ENCODE measurements at regions not wholly inside any gene's neighbourhood (a gene's known extent, or its start where the extent isn't known, plus 50 kb on each side); places are given as distances from the start of the nearest gene placed in this dataset.

DNA sequence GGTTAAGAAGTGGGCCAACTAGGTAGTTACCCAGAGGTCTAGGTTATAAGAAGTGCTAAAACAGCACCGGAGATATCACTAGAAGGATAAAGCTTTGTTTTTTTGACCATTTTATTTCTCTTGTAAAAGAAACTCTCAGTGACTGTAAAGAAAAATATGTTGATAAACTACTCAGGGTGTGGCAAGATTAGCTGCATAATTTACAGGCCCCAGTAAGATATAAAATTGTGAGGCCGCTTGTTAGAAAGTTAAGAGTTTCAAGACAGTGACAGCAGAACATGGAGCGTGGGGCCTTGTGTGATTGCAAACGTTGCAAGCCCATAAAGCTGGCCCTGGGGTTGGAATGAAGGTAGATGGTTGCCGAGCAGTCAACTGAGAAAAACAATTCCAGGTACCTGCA is 263.7 kb upstream of the EEF2KMT start:
- H3K4me1 ChIP-seq (ENCODE audit: control insufficient read depth in 2 of 2, insufficient read depth in 2 of 2, low read length in 1 of 2) = peaks cover 0 to 3% of the 10 kb centered on the region in 2 donors
- 66 to 70% methylated on average over 5 of the region's 5 CpGs for WGBS, 2 donors
- H3K27ac ChIP-seq (ENCODE audit: low read depth in 2 of 2, low read length in 1 of 2) = no peak overlapping the region

DNA sequence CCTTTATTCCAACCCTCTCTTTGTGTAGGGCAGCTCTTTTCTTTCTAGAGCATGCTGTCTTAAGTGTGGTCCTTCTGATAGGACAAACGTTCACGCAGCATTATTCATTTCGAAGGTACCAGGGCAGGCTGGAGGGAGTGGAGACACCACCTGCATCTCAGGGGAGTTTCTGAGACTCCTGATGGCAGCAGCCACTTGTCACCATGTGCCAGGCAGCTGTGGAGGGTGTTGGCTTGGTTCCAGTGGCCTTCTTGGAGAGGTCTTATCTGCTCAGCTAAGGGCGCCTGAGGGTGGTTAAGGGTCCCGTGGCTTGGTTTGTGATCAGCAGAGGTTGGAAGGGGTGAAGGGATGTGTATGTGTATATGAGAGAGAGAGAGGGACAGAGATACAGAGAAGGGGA is 257.1 kb upstream of the EEF2KMT start:
- WGBS, 2 donors = 82 to 87% methylated on average over 5 of the region's 5 CpGs

More for the DNA sequence above, 263.7 kb upstream of the EEF2KMT start:
- H3K36me3 ChIP-seq (ENCODE audit: control insufficient read depth in 2 of 2, insufficient read depth in 2 of 2, low read length in 1 of 2) = no peaks in the 10 kb centered on the region
- H3K27me3 ChIP-seq (ENCODE audit: control insufficient read depth in 1 of 2, insufficient read depth in 2 of 2, low read length in 2 of 2) = no peaks in the 10 kb centered on the region
- H3K4me3 ChIP-seq (ENCODE audit: low read depth in 1 of 2, low read length in 2 of 2) = no peak overlapping the region
- no peaks in the 10 kb centered on the region for H3K9me3 ChIP-seq (ENCODE audit: control insufficient read depth in 2 of 2, insufficient read depth in 1 of 2, low read depth in 1 of 2, low read length in 1 of 2)

DNA sequence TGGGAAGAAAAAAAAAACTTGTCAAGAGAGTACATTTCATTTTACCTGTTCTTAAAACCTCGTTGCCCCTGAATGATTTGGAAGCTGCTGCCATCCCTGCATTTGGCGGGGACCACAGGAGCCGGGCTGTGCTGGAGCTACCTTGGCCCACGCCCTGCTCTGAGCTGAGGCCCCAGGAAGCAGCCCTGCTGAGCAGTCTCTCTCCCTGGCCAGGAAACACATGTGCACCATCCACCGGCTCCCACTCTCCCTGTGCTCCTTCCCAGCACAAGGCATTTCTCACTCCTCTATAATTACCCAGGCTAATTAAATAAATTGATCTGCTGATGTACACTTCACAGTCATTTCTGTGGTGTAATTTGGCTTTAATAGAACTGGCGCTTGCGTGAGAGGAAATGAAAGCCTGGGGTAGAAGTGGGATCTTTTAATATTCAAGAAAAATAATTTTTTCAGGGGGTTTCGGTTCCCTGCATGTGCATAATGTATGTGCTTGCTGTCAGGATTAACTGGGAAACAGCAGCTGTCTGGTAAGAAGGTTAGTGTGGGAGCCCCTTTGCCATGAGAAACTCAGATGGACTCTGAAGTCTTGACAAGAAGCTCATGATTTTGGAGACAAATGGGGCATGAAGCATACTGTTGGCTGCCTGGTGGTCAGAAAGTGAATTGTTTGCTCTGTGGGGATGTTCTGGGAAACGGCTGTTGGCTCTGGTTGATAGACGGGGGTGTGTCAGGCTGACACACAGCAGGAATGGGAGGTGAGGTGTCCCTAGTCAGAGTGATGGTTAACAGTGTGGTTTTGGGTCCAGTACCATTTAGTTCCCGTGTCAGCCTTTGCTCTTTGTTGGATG is 252.3 kb upstream of the EEF2KMT start:
- Histone ChIP-seq H3K9me3 (ENCODE audit: control insufficient read depth in 2 of 2, insufficient read depth in 1 of 2, low read depth in 1 of 2, low read length in 1 of 2) (peaks cover 0 to 4% of the 10 kb centered on the region in 2 donors), H3K27me3 (ENCODE audit: control insufficient read depth in 1 of 2, insufficient read depth in 2 of 2, low read length in 2 of 2) (peaks cover 0 to 2% of the 10 kb centered on the region in 2 donors), H3K36me3 (ENCODE audit: control insufficient read depth in 2 of 2, insufficient read depth in 2 of 2, low read length in 1 of 2) (no peaks in the 10 kb centered on the region), H3K4me3 (ENCODE audit: low read depth in 1 of 2, low read length in 2 of 2) (no peak overlapping the region), H3K4me1 (ENCODE audit: control insufficient read depth in 2 of 2, insufficient read depth in 2 of 2, low read length in 1 of 2) (no peaks in the 10 kb centered on the region), H3K27ac (ENCODE audit: low read depth in 2 of 2, low read length in 1 of 2) (no peak overlapping the region)
- WGBS, 2 donors = 43 to 51% methylated on average over 11 of the region's 11 CpGs

More for the DNA sequence above, 257.1 kb upstream of the EEF2KMT start:
- H3K4me1 ChIP-seq (ENCODE audit: control insufficient read depth in 2 of 2, insufficient read depth in 2 of 2, low read length in 1 of 2) = no peaks in the 10 kb centered on the region
- H3K36me3 ChIP-seq (ENCODE audit: control insufficient read depth in 2 of 2, insufficient read depth in 2 of 2, low read length in 1 of 2) = no peaks in the 10 kb centered on the region
- H3K27me3 ChIP-seq (ENCODE audit: control insufficient read depth in 1 of 2, insufficient read depth in 2 of 2, low read length in 2 of 2) = no peaks in the 10 kb centered on the region
- no peak overlapping the region for H3K27ac ChIP-seq (ENCODE audit: low read depth in 2 of 2, low read length in 1 of 2)
- no peaks in the 10 kb centered on the region for H3K9me3 ChIP-seq (ENCODE audit: control insufficient read depth in 2 of 2, insufficient read depth in 1 of 2, low read depth in 1 of 2, low read length in 1 of 2)
- H3K4me3 ChIP-seq (ENCODE audit: low read depth in 1 of 2, low read length in 2 of 2) = no peak overlapping the region

DNA sequence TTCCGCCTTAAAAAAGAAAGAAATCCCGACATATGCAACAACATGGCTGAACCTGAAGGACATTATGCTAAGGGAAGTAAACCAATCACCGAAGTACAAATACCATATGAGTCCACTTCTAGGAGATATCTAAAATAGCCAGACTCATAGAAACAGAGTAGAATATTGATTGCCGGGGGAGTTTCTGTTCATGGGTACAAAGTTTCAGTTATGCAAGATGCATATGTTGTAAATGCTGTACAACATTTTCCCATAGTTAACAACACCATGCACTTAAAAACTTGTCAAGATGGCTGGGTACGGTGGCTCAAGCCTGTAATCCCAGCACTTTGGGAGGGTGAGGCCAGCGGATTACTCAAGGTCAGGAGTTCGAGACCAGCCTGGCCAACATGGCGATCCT is 251.5 kb upstream of the EEF2KMT start:
- no peak overlapping the region for H3K27ac ChIP-seq (ENCODE audit: low read depth in 2 of 2, low read length in 1 of 2)
- no peak overlapping the region for H3K4me3 ChIP-seq (ENCODE audit: low read depth in 1 of 2, low read length in 2 of 2)
- H3K9me3 ChIP-seq (ENCODE audit: control insufficient read depth in 2 of 2, insufficient read depth in 1 of 2, low read depth in 1 of 2, low read length in 1 of 2) = peaks cover 0 to 5% of the 10 kb centered on the region in 2 donors
- no peaks in the 10 kb centered on the region for H3K4me1 ChIP-seq (ENCODE audit: control insufficient read depth in 2 of 2, insufficient read depth in 2 of 2, low read length in 1 of 2)
- WGBS, 2 donors = 88 to 94% methylated on average over 8 of the region's 8 CpGs
- H3K27me3 ChIP-seq (ENCODE audit: control insufficient read depth in 1 of 2, insufficient read depth in 2 of 2, low read length in 2 of 2) = peaks cover 0 to 2% of the 10 kb centered on the region in 2 donors
- H3K36me3 ChIP-seq (ENCODE audit: control insufficient read depth in 2 of 2, insufficient read depth in 2 of 2, low read length in 1 of 2) = no peaks in the 10 kb centered on the region

DNA sequence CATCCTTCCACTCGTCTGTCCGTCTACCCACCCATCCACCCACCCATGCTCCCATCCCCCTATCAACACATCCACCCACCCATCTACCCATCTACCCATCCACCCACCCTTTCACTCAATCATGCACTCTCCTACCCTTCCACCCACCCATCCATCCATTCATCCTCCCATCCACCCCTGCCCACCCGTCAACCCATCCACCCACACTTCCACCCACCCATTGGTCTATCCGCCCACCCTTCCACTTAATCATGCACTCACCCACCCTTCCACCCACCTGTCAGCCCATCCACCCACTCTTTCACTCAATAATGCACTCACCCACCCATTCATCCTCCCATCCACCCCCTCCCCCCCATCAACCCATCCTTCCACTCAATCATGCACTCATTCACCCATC is 250.0 kb upstream of the EEF2KMT start:
- no peak overlapping the region for H3K4me3 ChIP-seq (ENCODE audit: low read depth in 1 of 2, low read length in 2 of 2)
- H3K27ac ChIP-seq (ENCODE audit: low read depth in 2 of 2, low read length in 1 of 2) = no peak overlapping the region
- WGBS, 2 donors = 90 to 94% methylated on average over 4 of the region's 4 CpGs

DNA sequence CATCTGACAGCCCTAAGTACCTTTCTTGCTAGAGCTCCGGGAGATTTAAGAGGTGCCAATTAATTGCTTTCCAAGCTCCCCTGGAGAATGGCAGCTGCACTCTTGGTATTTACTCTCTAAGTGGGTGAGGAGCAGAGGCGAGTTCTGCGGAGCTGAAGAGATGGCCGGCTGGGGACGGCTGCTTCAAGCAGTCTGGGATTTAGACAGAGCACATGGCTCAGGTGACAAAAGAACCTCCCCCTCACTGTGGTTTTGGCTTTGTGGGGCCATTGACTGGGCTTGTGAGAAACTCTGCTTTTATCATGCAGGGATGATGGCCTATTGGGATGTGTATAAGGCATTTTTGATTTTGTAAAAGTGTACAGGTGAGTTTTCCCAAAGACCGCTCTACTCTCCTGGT is 239.3 kb upstream of the EEF2KMT start:
- Histone ChIP-seq H3K27me3 (ENCODE audit: control insufficient read depth in 1 of 2, insufficient read depth in 2 of 2, low read length in 2 of 2) (no peaks in the 10 kb centered on the region), H3K36me3 (ENCODE audit: control insufficient read depth in 2 of 2, insufficient read depth in 2 of 2, low read length in 1 of 2) (no peaks in the 10 kb centered on the region), H3K27ac (ENCODE audit: low read depth in 2 of 2, low read length in 1 of 2) (no peak overlapping the region), H3K4me1 (ENCODE audit: control insufficient read depth in 2 of 2, insufficient read depth in 2 of 2, low read length in 1 of 2) (no peaks in the 10 kb centered on the region), H3K9me3 (ENCODE audit: control insufficient read depth in 2 of 2, insufficient read depth in 1 of 2, low read depth in 1 of 2, low read length in 1 of 2) (peaks cover 0 to 2% of the 10 kb centered on the region in 2 donors), H3K4me3 (ENCODE audit: low read depth in 1 of 2, low read length in 2 of 2) (no peak overlapping the region)
- WGBS, 2 donors = 37 to 48% methylated on average over 6 of the region's 6 CpGs

More for the DNA sequence above, 250.0 kb upstream of the EEF2KMT start:
- Histone ChIP-seq H3K27me3 (ENCODE audit: control insufficient read depth in 1 of 2, insufficient read depth in 2 of 2, low read length in 2 of 2) (peaks cover 0 to 2% of the 10 kb centered on the region in 2 donors), H3K36me3 (ENCODE audit: control insufficient read depth in 2 of 2, insufficient read depth in 2 of 2, low read length in 1 of 2) (no peaks in the 10 kb centered on the region), H3K9me3 (ENCODE audit: control insufficient read depth in 2 of 2, insufficient read depth in 1 of 2, low read depth in 1 of 2, low read length in 1 of 2) (peaks cover 0 to 5% of the 10 kb centered on the region in 2 donors), H3K4me1 (ENCODE audit: control insufficient read depth in 2 of 2, insufficient read depth in 2 of 2, low read length in 1 of 2) (no peaks in the 10 kb centered on the region)

DNA sequence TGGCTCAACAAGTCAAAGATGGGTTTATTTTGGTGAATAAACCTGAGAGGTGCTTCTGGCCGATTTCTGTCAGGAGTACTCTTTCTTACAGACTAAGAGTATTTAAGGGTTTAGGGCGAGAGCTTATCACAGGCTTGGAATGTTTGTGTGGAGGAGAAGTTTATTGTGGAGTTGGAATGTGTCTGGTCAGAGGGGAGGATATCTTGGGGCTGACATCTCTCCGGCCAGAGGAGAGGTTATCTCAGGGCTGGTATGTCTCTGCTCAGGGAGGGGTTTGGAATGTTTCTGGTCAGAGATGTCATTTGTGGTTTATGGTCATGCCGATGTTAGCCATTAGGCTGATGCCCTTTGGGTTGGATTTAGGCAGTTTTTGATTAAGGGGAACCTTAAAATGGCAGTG is 236.4 kb upstream of the EEF2KMT start:
- no peak overlapping the region for H3K27ac ChIP-seq (ENCODE audit: low read depth in 2 of 2, low read length in 1 of 2)
- no peaks in the 10 kb centered on the region for H3K27me3 ChIP-seq (ENCODE audit: control insufficient read depth in 1 of 2, insufficient read depth in 2 of 2, low read length in 2 of 2)
- no peaks in the 10 kb centered on the region for H3K4me1 ChIP-seq (ENCODE audit: control insufficient read depth in 2 of 2, insufficient read depth in 2 of 2, low read length in 1 of 2)
- peaks cover 0 to 2% of the 10 kb centered on the region in 2 donors for H3K9me3 ChIP-seq (ENCODE audit: control insufficient read depth in 2 of 2, insufficient read depth in 1 of 2, low read depth in 1 of 2, low read length in 1 of 2)
- 40 to 46% methylated on average over 4 of the region's 4 CpGs for WGBS, 2 donors
- H3K36me3 ChIP-seq (ENCODE audit: control insufficient read depth in 2 of 2, insufficient read depth in 2 of 2, low read length in 1 of 2) = no peaks in the 10 kb centered on the region
- H3K4me3 ChIP-seq (ENCODE audit: low read depth in 1 of 2, low read length in 2 of 2) = no peak overlapping the region

DNA sequence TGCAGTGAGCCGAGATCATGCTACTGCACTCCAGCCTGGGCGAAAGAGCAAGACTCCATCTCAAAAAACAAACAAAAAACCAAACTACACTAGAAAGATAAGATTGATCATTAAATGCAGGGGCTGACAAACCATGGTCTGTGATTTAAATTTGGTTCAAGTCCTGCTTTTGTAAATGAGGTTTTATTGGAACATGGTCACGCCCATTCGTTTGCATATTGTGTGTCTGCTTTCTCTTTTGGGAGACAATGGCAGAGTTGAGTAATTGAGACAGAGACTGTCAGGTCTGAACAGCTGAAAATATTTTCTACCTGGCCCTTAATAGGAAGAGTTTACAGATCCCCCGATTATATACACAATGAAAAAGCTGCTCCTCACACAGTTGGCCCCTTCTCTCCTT is 235.5 kb upstream of the EEF2KMT start:
- 89 to 90% methylated on average over 5 of the region's 5 CpGs for WGBS, 2 donors
- Histone ChIP-seq H3K4me1 (ENCODE audit: control insufficient read depth in 2 of 2, insufficient read depth in 2 of 2, low read length in 1 of 2) (no peaks in the 10 kb centered on the region), H3K9me3 (ENCODE audit: control insufficient read depth in 2 of 2, insufficient read depth in 1 of 2, low read depth in 1 of 2, low read length in 1 of 2) (peaks cover 0 to 2% of the 10 kb centered on the region in 2 donors), H3K4me3 (ENCODE audit: low read depth in 1 of 2, low read length in 2 of 2) (no peak overlapping the region), H3K36me3 (ENCODE audit: control insufficient read depth in 2 of 2, insufficient read depth in 2 of 2, low read length in 1 of 2) (no peaks in the 10 kb centered on the region), H3K27ac (ENCODE audit: low read depth in 2 of 2, low read length in 1 of 2) (no peak overlapping the region), H3K27me3 (ENCODE audit: control insufficient read depth in 1 of 2, insufficient read depth in 2 of 2, low read length in 2 of 2) (peaks cover 0 to 2% of the 10 kb centered on the region in 2 donors)

DNA sequence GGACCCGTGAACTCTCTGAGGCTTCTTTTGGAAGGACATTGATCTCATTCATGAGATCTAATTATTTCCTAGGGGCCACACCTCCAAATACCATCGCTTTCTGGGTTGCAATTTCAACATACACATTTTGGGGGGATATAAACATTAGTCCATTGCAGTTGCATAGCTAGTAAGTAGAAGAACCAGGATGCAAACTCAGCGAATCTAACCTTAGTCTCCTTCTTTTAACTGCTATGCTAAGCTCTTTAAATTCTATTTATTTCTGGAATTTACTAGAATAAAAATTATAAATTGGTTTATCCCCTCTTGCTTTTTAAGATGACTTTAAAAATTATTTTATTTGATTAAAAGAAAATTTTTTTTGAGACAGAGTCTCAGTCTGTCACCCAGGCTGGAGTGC is 232.5 kb upstream of the EEF2KMT start:
- WGBS, 2 donors = 86 to 87% methylated on average over 3 of the region's 3 CpGs
- no peaks in the 10 kb centered on the region for H3K36me3 ChIP-seq (ENCODE audit: control insufficient read depth in 2 of 2, insufficient read depth in 2 of 2, low read length in 1 of 2)
- peaks cover 0 to 2% of the 10 kb centered on the region in 2 donors for H3K27me3 ChIP-seq (ENCODE audit: control insufficient read depth in 1 of 2, insufficient read depth in 2 of 2, low read length in 2 of 2)
- H3K4me1 ChIP-seq (ENCODE audit: control insufficient read depth in 2 of 2, insufficient read depth in 2 of 2, low read length in 1 of 2) = no peaks in the 10 kb centered on the region
- H3K4me3 ChIP-seq (ENCODE audit: low read depth in 1 of 2, low read length in 2 of 2) = no peak overlapping the region
- no peak overlapping the region for H3K27ac ChIP-seq (ENCODE audit: low read depth in 2 of 2, low read length in 1 of 2)
- peaks cover 0 to 2% of the 10 kb centered on the region in 2 donors for H3K9me3 ChIP-seq (ENCODE audit: control insufficient read depth in 2 of 2, insufficient read depth in 1 of 2, low read depth in 1 of 2, low read length in 1 of 2)

DNA sequence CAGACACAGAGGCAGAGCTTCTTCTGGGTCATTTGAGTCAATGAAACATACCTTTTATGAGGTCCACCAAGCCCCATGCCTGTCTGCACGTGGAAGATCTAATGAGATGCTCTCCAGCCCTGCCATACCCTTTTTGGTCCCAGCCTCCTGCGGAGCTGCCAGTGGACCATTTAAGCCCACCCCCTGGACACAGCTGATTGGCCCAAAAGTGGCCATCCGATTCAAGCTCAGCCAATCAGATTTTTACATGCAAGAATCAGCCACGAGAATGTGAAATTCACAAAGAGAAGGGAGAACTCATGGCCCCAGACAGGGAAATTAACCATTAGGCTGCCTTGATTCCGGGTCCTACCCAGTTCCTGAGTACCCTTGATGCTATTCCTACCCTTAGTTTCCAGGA is 231.0 kb upstream of the EEF2KMT start:
- 61 to 63% methylated on average over 5 of the region's 5 CpGs for WGBS, 2 donors
- no peak overlapping the region for H3K27ac ChIP-seq (ENCODE audit: low read depth in 2 of 2, low read length in 1 of 2)
- H3K9me3 ChIP-seq (ENCODE audit: control insufficient read depth in 2 of 2, insufficient read depth in 1 of 2, low read depth in 1 of 2, low read length in 1 of 2) = peaks cover 0 to 2% of the 10 kb centered on the region in 2 donors
- no peak overlapping the region for H3K4me3 ChIP-seq (ENCODE audit: low read depth in 1 of 2, low read length in 2 of 2)
- H3K4me1 ChIP-seq (ENCODE audit: control insufficient read depth in 2 of 2, insufficient read depth in 2 of 2, low read length in 1 of 2) = no peaks in the 10 kb centered on the region
- peaks cover 0 to 2% of the 10 kb centered on the region in 2 donors for H3K27me3 ChIP-seq (ENCODE audit: control insufficient read depth in 1 of 2, insufficient read depth in 2 of 2, low read length in 2 of 2)
- no peaks in the 10 kb centered on the region for H3K36me3 ChIP-seq (ENCODE audit: control insufficient read depth in 2 of 2, insufficient read depth in 2 of 2, low read length in 1 of 2)

All from esophagus (tissue), 2 donors.